ENCODE measurements at regions not wholly inside any gene's neighbourhood (a gene's known extent, or its start where the extent isn't known, plus 50 kb on each side); places are given as distances from the start of the nearest gene placed in this dataset.

GRCh38 chrX:68908071-68908470 is 79.2 kb downstream of the EFNB1 start:
- H3K4me3 Mint-ChIP-seq: no peak overlapping the region
- H3K27ac Mint-ChIP-seq: no peak overlapping the region
- no peaks in the 10 kb centered on the region for H3K36me3 Mint-ChIP-seq
- no peaks in the 10 kb centered on the region for H3K4me1 Mint-ChIP-seq
- H3K9me3 Mint-ChIP-seq: no peaks in the 10 kb centered on the region
- peaks cover 5% of the 10 kb centered on the region for H3K27me3 Mint-ChIP-seq
- DNase-seq (ENCODE audit: low spot score in 2 of 2): no peak
- no peak for ATAC-seq (ENCODE audit: low read depth)

- H3K27ac Mint-ChIP-seq: no peak overlapping the region
- H3K36me3 Mint-ChIP-seq: no peaks in the 10 kb centered on the region
- no peaks in the 10 kb centered on the region for H3K9me3 Mint-ChIP-seq
- H3K27me3 Mint-ChIP-seq: no peaks in the 10 kb centered on the region
- DNase-seq (ENCODE audit: low spot score in 2 of 2) (no peak), ATAC-seq (ENCODE audit: low read depth) (no peak)
- no peaks in the 10 kb centered on the region for H3K4me1 Mint-ChIP-seq
- no peak overlapping the region for H3K4me3 Mint-ChIP-seq
Observed at GRCh38 chrX:68902706-68903504, 74.1 kb downstream of the EFNB1 start.

- ATAC-seq (ENCODE audit: low read depth) (no peak), DNase-seq (ENCODE audit: low spot score in 2 of 2) (no peak)
- no peak overlapping the region for H3K27ac Mint-ChIP-seq
- H3K27me3 Mint-ChIP-seq: no peaks in the 10 kb centered on the region
- H3K9me3 Mint-ChIP-seq: no peaks in the 10 kb centered on the region
- H3K4me1 Mint-ChIP-seq: no peaks in the 10 kb centered on the region
- H3K4me3 Mint-ChIP-seq: no peak overlapping the region
- H3K36me3 Mint-ChIP-seq: no peaks in the 10 kb centered on the region
Observed at GRCh38 chrX:68901519-68901918, 72.7 kb downstream of the EFNB1 start.

- Mint-ChIP-seq H3K27ac (no peak overlapping the region), H3K4me1 (no peaks in the 10 kb centered on the region), H3K9me3 (no peaks in the 10 kb centered on the region), H3K36me3 (no peaks in the 10 kb centered on the region), H3K4me3 (no peak overlapping the region), H3K27me3 (peaks cover 3% of the 10 kb centered on the region)
- ATAC-seq (ENCODE audit: low read depth) (no peak), DNase-seq (ENCODE audit: low spot score in 2 of 2) (no peak)
Observed at GRCh38 chrX:68898598-68898997, 69.8 kb downstream of the EFNB1 start.

GRCh38 chrX:68897118-68897945 is 68.5 kb downstream of the EFNB1 start:
- no peak for ATAC-seq (ENCODE audit: low read depth)
- DNase-seq (ENCODE audit: low spot score in 2 of 2): no peak
- Mint-ChIP-seq H3K4me3 (no peak overlapping the region), H3K4me1 (no peaks in the 10 kb centered on the region), H3K9me3 (no peaks in the 10 kb centered on the region), H3K36me3 (no peaks in the 10 kb centered on the region), H3K27me3 (peaks cover 3% of the 10 kb centered on the region), H3K27ac (no peak overlapping the region)

- no peak overlapping the region for H3K4me3 Mint-ChIP-seq
- H3K9me3 Mint-ChIP-seq: no peaks in the 10 kb centered on the region
- peaks cover 3% of the 10 kb centered on the region for H3K27me3 Mint-ChIP-seq
- no peak for DNase-seq (ENCODE audit: low spot score in 2 of 2)
- H3K4me1 Mint-ChIP-seq: no peaks in the 10 kb centered on the region
- no peak for ATAC-seq (ENCODE audit: low read depth)
- no peaks in the 10 kb centered on the region for H3K36me3 Mint-ChIP-seq
- no peak overlapping the region for H3K27ac Mint-ChIP-seq
Observed at GRCh38 chrX:68896581-68896980, 67.8 kb downstream of the EFNB1 start.

- ATAC-seq (ENCODE audit: low read depth): no peak
- Mint-ChIP-seq H3K4me1 (no peaks in the 10 kb centered on the region), H3K4me3 (no peak overlapping the region), H3K36me3 (no peaks in the 10 kb centered on the region), H3K9me3 (no peaks in the 10 kb centered on the region), H3K27ac (no peak overlapping the region), H3K27me3 (peaks cover 6% of the 10 kb centered on the region)
- DNase-seq (ENCODE audit: low spot score in 2 of 2): no peak
Observed at GRCh38 chrX:68895778-68896177, 67.0 kb downstream of the EFNB1 start.

GRCh38 chrX:68895341-68895755 is 66.5 kb downstream of the EFNB1 start:
- Mint-ChIP-seq H3K27ac (no peak overlapping the region), H3K36me3 (no peaks in the 10 kb centered on the region), H3K4me3 (no peak overlapping the region), H3K9me3 (no peaks in the 10 kb centered on the region), H3K4me1 (no peaks in the 10 kb centered on the region), H3K27me3 (peaks cover 6% of the 10 kb centered on the region)
- ATAC-seq (ENCODE audit: low read depth) (no peak), DNase-seq (ENCODE audit: low spot score in 2 of 2) (no peak)

- Mint-ChIP-seq H3K9me3 (no peaks in the 10 kb centered on the region), H3K4me3 (peak overlapping the region; percentile 70), H3K27me3 (peaks cover 6% of the 10 kb centered on the region), H3K36me3 (no peaks in the 10 kb centered on the region), H3K27ac (no peak overlapping the region), H3K4me1 (no peaks in the 10 kb centered on the region)
- DNase-seq (ENCODE audit: low spot score in 2 of 2) (no peak), ATAC-seq (ENCODE audit: low read depth) (peak; percentile 32)
Observed at GRCh38 chrX:68894513-68895340, 65.9 kb downstream of the EFNB1 start.

- Mint-ChIP-seq H3K9me3 (no peaks in the 10 kb centered on the region), H3K27me3 (peaks cover 6% of the 10 kb centered on the region), H3K4me1 (no peaks in the 10 kb centered on the region), H3K36me3 (no peaks in the 10 kb centered on the region), H3K4me3 (no peak overlapping the region), H3K27ac (no peak overlapping the region)
- ATAC-seq (ENCODE audit: low read depth) (no peak), DNase-seq (ENCODE audit: low spot score in 2 of 2) (no peak)
Observed at GRCh38 chrX:68894142-68894512, 65.3 kb downstream of the EFNB1 start.

- Mint-ChIP-seq H3K4me1 (no peaks in the 10 kb centered on the region), H3K27me3 (peaks cover 6% of the 10 kb centered on the region), H3K36me3 (no peaks in the 10 kb centered on the region), H3K4me3 (no peak overlapping the region), H3K9me3 (no peaks in the 10 kb centered on the region), H3K27ac (no peak overlapping the region)
- ATAC-seq (ENCODE audit: low read depth): no peak
- no peak for DNase-seq (ENCODE audit: low spot score in 2 of 2)
Observed at GRCh38 chrX:68892651-68893050, 63.8 kb downstream of the EFNB1 start.

- Mint-ChIP-seq H3K4me3 (no peak overlapping the region), H3K36me3 (no peaks in the 10 kb centered on the region), H3K9me3 (no peaks in the 10 kb centered on the region), H3K4me1 (no peaks in the 10 kb centered on the region), H3K27me3 (peaks cover 6% of the 10 kb centered on the region), H3K27ac (no peak overlapping the region)
- no peak for DNase-seq (ENCODE audit: low spot score in 2 of 2)
- no peak for ATAC-seq (ENCODE audit: low read depth)
Observed at GRCh38 chrX:68892134-68892533, 63.3 kb downstream of the EFNB1 start.

Data from memory B cell (primary cell).